GM12864 (cell line): ENCODE measurements at regions not wholly inside any gene's neighbourhood (a gene's known extent, or its start where the extent isn't known, plus 50 kb on each side); places are given as distances from the start of the nearest gene placed in this dataset.

ENCODE experiments used
- DNase-seq: peaks from one replicate; pipeline ENCODE4 v3.0.0-alpha.2; 2011; ENCODE audit warnings: low read depth
- H3K4me3 ChIP-seq: 2 replicates; pipeline ENCODE4 v1.5.1; 2011; ENCODE audit warnings: mild to moderate bottlenecking, low read depth, low read length, control low read depth
- CTCF ChIP-seq: IDR thresholded peaks from 2 replicates; pipeline ENCODE4 v1.5.1; 2011; ENCODE audit warnings: low read depth, mild to moderate bottlenecking, moderate library complexity, low read length, control low read depth, inconsistent platforms; ENCODE audit errors: missing control alignments

- TF ChIP-seq CTCF = no peak
- H3K4me3 ChIP-seq = no peak overlapping the region
- DNase-seq = no peak
Measured at GRCh38 chrY:16616201-16616975, 1263.6 kb downstream of the CDY2B start.

DNA sequence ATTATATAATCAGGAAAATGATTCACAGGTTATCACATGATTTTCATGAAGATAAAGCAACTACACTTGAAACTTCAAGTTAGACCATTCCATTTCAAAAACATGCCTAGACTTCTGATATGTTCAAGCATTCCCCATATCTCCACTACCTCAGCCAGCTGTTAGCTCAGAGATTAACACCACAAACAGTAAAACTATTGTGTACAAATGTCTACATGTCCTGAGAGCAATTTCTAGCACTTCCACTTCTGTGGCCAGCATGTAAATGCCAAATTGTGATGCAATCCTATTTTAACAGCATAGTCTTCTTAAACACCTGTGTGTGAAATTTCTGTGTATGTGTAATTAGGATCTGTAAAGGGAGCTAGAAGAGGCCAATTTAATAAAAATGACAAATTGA is 1271.3 kb downstream of the CDY2B start:
- no peak overlapping the region for H3K4me3 ChIP-seq
- TF ChIP-seq CTCF = no peak
- no peak for DNase-seq

GRCh38 chrY:16602146-16602545 is 1277.9 kb downstream of the CDY2B start:
- DNase-seq = no peak
- TF ChIP-seq CTCF = no peak
- H3K4me3 ChIP-seq = no peak overlapping the region

DNA sequence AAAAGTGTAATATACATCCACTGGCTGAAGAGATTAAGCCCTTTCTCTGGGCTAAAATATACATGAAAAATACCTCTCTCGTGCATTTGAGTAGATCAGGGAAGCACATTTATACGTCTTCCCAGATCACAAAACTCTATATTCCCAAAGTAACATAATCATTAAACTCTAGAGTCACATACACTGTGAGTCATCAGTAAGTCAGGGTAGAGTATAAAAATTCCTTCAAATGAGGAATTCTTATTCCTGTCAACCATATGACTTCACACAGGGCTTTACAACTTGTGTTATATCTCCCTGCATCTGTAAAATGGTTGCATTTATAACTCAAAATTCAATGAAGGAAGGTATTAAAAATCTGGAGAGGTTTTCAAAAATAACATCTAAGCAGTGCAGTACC is 1278.4 kb downstream of the CDY2B start:
- no peak overlapping the region for H3K4me3 ChIP-seq
- TF ChIP-seq CTCF = no peak
- DNase-seq = no peak

DNA sequence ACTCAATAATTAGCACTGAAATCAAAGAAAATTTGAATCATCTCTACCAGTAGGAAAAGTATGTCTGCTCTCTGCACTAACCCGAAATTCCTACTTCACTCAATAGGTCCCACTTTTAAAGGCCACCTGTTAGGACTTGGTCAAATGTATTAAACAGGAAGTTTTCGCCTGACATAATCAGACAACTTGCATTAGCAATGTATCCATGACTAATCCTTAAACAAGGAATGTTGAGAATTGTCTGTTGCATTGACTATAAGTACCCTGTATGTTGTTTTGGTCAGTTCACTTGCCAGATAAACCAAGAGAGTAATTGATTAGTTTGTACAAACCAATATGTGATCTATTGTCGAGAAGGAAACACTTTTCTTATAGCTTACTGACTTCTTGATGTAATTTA is 1308.0 kb downstream of the CDY2B start:
- no peak for DNase-seq
- TF ChIP-seq CTCF = no peak
- no peak overlapping the region for H3K4me3 ChIP-seq

- no peak for DNase-seq
- no peak overlapping the region for H3K4me3 ChIP-seq
- peak; percentile 42 for TF ChIP-seq CTCF
Measured at GRCh38 chrY:16562491-16562890, 1317.5 kb downstream of the CDY2B start.

GRCh38 chrY:16522021-16522420 is 1358.0 kb downstream of the CDY2B start:
- DNase-seq = no peak
- TF ChIP-seq CTCF = no peak
- no peak overlapping the region for H3K4me3 ChIP-seq
